SHP77 treated with DMSO at 0.1 percent for 48 hours (cell line): ENCODE measurements at regions not wholly inside any gene's neighbourhood (a gene's known extent, or its start where the extent isn't known, plus 50 kb on each side); places are given as distances from the start of the nearest gene placed in this dataset.

Experiments
- DNase-seq: peaks from one replicate; lab custom pipeline; 2025; lab: John Stamatoyannopoulos, UW

GRCh38 chr1:90494748-90495282 lies 222.3 kb downstream of the BARHL2 start:
- DNase-seq = no peak

GRCh38 chr1:90488451-90488850 lies 228.7 kb downstream of the BARHL2 start:
- DNase-seq = no peak

DNA sequence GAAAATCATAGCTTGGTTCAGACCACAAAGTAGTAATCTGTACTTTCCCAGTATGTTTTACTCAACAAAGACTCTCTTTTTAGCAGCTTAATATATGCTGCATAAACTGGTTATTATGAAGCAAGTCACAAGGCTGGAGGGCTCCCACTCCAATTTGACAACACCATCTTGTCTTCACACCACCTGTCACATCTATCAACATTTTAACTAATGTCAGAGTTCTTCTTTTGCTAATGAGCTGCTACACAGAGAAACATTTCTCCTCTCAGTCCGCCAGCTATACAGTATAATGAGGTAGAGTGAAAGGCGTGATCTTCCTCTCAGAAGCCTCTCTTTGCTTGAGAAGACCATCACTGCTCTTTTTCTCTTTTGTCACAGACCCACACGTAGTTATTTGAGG lies 230.1 kb downstream of the BARHL2 start:
- DNase-seq = no peak

GRCh38 chr1:90486134-90486824 lies 230.8 kb downstream of the BARHL2 start:
- DNase-seq = no peak

- DNase-seq = no peak
Measured at GRCh38 chr1:90480271-90480835, 236.7 kb downstream of the BARHL2 start.

DNA sequence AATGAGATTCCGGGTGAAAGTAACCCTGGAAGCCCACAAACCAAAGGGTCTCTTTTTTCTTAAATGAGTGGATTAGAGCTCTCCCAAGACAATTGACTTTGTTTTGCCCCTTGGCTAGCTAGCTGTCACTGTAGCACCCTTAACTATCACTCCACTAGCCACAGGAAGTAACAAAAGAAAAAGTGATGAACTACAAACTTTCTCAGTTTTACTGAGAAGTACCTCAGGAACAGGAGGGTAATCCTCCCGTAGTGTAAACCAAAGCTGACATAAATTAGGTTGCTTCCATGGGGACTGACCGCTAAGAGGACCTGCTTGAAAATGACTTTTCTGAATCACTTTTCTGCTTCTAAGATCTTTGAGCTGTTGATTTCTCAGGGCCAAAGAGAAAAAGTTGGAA lies 240.1 kb downstream of the BARHL2 start:
- DNase-seq = no peak

DNA sequence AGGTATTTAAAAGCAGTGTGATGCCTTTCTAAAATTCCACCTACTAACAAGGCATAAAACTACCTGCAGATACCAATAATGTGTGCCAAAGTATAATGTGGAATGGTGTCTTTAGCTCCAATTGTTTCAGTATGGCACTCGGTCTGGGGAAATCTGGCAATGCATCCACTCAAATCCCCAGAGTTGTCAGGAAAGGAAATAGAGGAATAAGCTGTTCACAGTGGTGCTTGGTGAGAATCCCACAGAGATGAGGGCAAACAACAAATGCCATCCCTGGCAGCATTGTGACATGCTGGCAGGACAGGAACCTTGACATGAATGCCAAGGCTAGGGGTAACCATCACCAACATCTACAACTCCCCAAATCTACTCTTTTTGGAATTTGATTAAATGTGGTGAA lies 240.7 kb downstream of the BARHL2 start:
- DNase-seq = no peak

- no peak for DNase-seq
Measured at GRCh38 chr1:90475631-90476030, 241.5 kb downstream of the BARHL2 start.

DNA sequence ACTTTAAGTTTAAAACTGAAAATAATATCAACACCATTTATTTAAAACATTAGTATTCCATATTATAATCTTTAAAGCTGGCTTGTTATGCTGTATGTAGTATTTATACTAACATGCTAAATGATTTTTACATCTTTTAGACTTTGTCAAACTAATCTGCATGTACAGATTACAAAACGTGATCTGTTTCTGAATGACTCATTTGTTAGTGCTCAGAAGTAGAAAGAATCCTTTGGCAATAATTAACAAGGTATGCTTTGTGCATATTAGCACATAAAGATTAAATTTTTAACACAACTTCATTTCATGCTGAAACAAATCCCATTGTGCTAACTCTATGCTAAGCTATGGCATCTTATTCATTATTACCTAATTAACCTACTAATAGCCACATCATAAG lies 242.4 kb downstream of the BARHL2 start:
- no peak for DNase-seq

DNA sequence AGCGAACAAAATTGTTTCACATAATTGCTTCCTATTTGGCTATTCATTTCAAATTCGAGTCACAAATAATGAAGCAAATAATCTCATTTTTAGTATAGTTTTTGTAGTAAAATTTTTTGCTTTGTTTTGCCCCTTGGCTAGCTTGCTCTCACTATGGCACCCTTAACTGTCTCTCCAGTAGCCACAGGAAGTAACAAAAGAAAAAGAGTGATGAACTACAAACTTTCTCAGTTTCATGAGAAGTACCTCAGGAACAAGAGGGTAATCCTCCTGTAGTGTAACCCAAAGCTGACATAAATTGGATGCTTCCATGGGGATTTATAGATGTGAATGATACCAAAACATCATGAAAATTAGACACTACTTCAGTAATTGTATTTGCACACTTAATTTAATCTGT lies 242.9 kb downstream of the BARHL2 start:
- DNase-seq = no peak

DNA sequence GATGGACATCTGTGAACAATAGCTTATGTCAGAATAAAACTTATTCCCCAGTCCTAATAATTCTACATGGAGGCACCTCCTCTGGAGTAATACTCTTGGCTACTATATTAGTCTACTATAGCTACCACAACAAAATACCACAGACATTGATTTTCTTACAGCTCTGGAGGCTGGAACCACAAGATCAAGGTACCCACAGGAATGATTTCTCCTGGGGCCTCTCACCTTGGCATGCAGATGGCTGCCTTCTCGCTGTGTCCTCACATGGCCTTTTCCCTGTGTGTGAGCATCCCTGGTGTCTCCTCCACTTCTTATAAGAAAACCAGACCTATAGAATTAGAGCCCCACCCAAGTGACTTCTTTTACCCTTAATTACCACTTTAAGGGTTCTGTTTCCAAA lies 244.3 kb downstream of the BARHL2 start:
- no peak for DNase-seq

DNA sequence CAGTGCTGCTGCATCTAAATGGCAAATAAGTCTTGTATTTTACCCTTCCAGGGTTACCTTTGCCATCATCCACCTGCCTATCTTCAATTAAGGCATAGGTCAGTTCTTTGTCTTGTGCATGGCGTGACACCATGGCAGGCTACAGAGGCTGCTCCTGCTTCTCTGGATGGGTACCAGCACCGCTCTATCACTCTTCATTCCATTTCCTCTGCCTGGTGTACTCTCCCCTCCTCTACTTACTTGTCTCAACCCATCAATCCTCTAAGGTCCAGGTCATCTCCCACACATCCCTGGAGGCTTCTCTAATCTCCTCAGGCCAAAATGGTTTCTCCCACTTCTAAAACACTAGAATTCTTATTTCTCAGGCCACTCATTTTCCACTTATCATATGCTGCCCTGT lies 257.5 kb downstream of the BARHL2 start:
- DNase-seq = no peak

DNA sequence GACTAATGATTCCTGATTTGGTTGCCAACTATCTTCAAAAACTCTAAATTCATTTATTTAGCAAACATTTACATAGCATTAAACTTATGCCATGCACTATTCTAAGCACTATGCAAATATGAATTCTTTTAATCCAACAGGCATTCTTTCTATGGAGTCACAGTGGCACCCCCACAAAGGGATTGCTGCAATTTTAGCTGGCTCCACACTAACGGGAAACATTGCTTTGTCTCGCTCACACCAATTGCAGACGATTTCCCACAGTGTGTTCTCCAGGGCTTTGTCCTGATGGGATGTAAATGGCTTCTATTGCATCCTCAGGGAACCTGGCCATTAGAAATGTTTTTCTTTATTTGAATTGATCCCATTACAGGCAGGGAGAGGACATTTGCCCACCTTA lies 259.1 kb downstream of the BARHL2 start:
- no peak for DNase-seq

GRCh38 chr1:90452491-90452890 lies 264.6 kb downstream of the BARHL2 start:
- DNase-seq = no peak

DNA sequence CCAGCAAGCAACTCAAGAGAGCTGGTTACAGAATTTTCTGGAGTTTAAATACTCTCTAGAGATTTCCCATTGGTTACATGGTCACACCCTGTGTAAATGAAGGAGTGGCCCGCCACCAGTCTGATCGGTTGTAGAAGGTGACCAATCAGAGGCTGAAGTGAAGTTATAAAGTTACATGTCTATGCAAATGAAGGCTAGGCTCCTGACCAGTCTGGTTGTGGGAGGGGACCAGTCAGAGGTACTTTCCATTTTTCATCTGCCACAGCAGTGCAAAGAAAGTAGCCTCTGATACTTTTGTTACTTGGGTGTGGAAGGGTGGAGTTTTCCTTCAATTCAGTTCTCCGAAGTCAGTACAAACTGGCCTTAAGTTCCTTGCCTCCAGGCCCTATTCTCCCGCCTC lies 273.7 kb downstream of the BARHL2 start:
- DNase-seq = no peak

DNA sequence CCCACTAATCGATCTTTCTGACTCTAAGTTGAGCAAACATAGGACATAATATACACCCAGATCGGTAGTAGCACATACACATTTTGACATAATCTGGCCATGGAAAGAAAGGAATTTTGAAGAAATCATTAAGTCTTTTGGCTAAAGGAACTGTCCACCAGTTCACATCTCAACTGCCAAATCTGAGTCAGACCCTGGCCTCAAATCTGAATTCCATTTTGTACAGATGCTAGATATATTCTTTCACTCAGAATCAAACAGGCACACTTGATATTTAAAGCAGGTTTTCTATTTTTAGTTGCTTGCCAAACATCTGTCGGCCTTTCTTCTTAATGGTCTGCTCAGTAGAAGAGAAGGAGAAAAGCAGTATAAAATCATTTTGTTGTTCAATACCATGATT lies 281.8 kb downstream of the BARHL2 start:
- DNase-seq = no peak

- DNase-seq = no peak
Measured at GRCh38 chr1:90434460-90434859, 282.6 kb downstream of the BARHL2 start.

- no peak for DNase-seq
Measured at GRCh38 chr1:90417126-90417525, 300.0 kb downstream of the BARHL2 start.

- DNase-seq = no peak
Measured at GRCh38 chr1:90414201-90414600, 302.9 kb downstream of the BARHL2 start.

- no peak for DNase-seq
Measured at GRCh38 chr1:90413519-90413918, 303.6 kb downstream of the BARHL2 start.

DNA sequence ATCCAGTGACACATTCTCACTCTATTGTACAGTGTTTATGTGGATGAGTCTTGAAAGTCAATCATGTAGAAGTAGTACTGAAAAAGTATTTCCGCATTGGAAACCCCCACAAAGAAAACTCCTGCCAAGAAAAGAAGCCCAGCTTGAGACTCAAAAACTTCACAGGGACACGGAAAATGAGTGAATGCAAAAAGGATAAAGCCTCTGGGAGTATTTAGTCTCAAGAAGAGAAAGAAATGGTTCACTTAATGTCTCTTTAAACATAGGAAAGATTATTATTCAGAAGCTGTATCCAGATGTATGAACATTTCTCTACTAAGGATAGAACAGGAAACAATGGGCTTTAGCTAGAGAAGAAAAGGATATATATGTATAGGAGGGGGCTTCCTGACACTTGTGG lies 304.5 kb downstream of the BARHL2 start:
- DNase-seq = no peak

DNA sequence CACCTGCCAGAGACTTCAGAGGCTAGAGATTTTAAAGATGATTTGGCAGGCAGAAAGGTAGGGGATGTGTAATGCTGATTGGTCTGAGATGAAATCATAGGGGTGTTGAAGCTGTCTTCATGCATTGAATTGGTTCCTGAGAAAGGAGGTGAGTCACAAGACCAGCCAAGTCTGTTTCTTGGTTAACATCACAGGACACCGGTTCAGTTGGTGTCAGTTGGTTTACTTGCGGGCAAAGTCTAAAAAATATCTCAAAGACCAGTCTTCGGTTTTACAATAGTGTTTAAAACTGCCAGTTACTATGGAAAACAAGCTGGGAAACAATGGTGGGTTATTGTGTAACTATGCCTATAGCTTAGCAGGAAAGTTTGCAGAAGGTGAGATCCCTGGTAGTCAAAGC lies 305.9 kb downstream of the BARHL2 start:
- DNase-seq = no peak

DNA sequence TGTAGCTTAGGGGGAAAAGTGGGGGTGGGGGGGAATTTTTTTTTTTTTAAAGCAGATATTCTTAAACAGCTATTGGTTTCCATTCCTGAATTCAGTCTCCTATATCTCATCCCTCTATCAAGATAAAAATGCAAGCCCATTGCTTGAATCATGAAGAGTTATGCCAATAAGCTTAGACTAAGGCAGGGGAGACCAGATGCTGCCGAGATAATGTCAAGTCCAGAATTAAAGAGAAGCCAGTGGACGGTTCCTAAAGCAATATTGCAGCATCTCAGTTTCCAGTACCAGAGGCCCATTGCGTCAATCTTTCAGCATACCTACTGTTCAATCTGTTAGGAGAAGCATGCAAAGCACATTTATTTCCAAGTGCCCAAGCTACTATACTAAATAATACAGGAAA lies 309.4 kb downstream of the BARHL2 start:
- no peak for DNase-seq

DNA sequence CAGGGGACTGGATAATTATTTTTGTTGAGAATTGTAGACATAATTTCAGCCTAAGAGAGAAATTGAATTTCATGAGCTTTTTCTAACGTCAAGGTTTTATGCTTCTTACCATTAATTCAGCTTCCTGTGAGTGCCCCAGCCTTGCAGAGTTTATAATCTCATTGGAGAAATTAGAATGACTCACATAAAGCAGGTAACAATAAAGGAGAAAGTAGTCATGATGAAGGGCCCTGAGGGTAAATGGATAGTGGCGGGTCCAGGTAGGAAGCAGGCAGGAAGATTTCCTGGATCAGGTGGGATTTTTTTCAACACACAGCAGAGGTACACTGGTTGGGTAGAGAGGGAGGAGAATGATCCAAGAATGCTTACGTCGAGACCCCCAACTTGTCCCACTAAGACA lies 311.4 kb downstream of the BARHL2 start:
- DNase-seq = no peak
